Breast epithelium (tissue), 4 donors: ENCODE measurements at regions not wholly inside any gene's neighbourhood (a gene's known extent, or its start where the extent isn't known, plus 50 kb on each side); places are given as distances from the start of the nearest gene placed in this dataset.

Experiments
- DNase-seq, 2 donors: peaks; one replicate each; pipeline ENCODE4 v3.0.0-alpha.2; 2019; ENCODE audit warnings: low spot score in 2 of 2
- H3K27ac ChIP-seq, 2 donors: fragments of 200-600 bp; sonication (generic) in 1 of 2; one replicate each; pipeline ENCODE4 v1.5.1; 2016 to 2019; ENCODE audit warnings: mild to moderate bottlenecking in 1 of 2
- H3K27me3 ChIP-seq, 2 donors: fragments of 200-600 bp; sonication (generic) in 1 of 2; one replicate each; pipeline versions ENCODE4 v1.5.1 to v1.6.0; 2017 to 2019; ENCODE audit warnings: control low read depth in 1 of 2, mild to moderate bottlenecking in 1 of 2
- H3K36me3 ChIP-seq: fragments of 200-600 bp; one replicate; pipeline ENCODE4 v1.5.1; 2019
- H3K4me1 ChIP-seq, 2 donors: fragments of 200-600 bp; sonication (generic); one replicate each; pipeline ENCODE4 v1.5.1; 2016 to 2019; ENCODE audit warnings: control low read depth in 1 of 2
- H3K4me3 ChIP-seq, 3 donors: fragments of 200-600 bp; sonication (generic); 1 replicate in 2 of 3; 2 replicates in 1 of 3; pipeline ENCODE4 v1.5.1; 2016 to 2019; ENCODE audit warnings: mild to moderate bottlenecking in 3 of 3, moderate library complexity in 2 of 3
- H3K9me3 ChIP-seq, 2 donors: fragments of 200-600 bp; sonication (generic) in 1 of 2; one replicate each; pipeline ENCODE4 v1.5.1; 2016 to 2019; ENCODE audit warnings: control low read depth in 1 of 2
- CTCF ChIP-seq, 3 donors: fragments of 450-650 bp; IDR thresholded peaks; one replicate each; pipeline ENCODE4 v1.5.1; 2016 to 2017; ENCODE audit warnings: antibody characterized with exemption in 3 of 3, mild to moderate bottlenecking in 3 of 3, moderate library complexity in 3 of 3
- POLR2A ChIP-seq: fragments of 450-650 bp; IDR thresholded peaks from one replicate; pipeline ENCODE4 v1.6.1; 2016; ENCODE audit warnings: antibody characterized with exemption, mild to moderate bottlenecking, moderate library complexity
- POLR2AphosphoS5 ChIP-seq, 3 donors: sonication (generic); formaldehyde crosslinking; IDR thresholded peaks; one replicate each; pipeline ENCODE4 v1.6.1; 2017; ENCODE audit warnings: antibody characterized with exemption in 3 of 3
- intact Hi-C: fragments of 100-400 bp; cut with DNase I; formaldehyde crosslinking; loops from one replicate; pipeline ENCODE4 v1.15.1; 2023; ENCODE audit warnings: low total_unique reads

DNA sequence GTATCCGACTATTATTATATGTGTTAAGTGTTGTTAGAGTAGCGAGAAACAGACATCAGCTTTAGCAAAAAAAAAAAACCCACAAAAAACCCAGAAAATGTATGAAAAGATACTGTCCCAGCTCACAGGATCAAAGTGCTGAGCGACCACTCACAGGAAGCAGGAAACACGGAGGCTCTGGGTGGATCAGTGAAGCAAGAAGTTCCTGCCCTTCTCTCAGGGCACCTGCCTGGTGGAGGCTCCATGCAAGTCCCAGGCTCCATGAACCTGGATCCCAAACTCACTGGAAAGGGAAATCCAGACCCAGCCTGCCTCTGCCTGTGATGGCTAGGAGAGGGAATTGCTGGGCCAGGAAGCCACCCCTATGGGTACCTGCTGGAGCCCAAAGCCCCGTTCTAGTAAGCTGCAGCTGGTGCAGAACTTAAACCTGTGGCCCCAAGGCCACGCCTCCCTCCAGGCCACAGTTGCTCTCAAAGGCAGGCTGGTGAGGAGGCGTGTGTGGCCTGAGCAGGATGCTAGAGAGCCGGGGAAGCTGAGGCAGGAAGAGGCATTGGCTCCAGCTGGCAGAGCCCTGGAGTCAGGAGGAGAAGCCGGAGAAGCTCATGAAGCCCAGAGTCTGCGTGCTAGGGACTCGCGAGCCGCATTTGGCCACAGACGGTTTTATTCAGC, 63.5 kb upstream of the TAF1B start:
- peak in 1 of 2 donors; percentile 50 for DNase-seq
- TF ChIP-seq CTCF (IDR thresholded peaks at IDR 0.05) (no peak), POLR2A (no peak), POLR2AphosphoS5 (IDR thresholded peaks at IDR 0.05) (no peak)
- intact Hi-C loops: no loop called here

DNA sequence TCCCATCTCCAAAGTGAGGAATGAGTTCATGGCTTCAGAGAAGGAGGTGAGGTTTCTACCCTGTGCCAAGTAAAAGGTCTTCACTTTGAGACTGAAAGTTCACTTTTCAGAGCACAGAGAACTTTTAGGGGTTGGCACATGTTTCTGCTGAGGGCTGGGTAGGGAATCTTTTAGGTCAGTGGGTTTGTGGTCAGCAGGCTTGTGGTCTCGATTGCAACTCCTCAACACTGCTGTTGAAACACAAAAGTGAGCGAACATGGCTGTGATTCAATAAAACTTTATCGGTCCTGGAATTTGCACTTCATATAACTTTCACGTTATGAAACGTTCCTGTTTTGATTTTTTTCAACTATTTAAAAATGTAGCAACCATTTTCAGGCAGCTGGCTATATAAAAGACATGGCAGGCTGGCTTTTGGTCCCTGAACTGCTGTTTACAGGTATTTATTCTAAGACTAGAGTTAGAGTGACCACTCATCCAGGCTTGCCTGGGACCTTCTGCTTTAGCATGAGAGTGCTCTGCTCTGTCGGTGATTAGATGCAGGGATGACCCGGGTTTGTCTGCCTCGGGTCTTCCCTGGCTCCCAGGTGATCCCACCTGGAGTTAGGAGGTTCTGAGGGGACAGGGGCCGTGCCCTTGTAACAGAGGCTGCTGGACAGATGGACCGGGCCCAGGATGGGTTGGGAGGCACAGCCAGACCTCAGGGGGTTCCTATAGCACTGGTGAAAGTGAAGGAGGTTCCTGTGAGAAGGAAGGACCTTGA, 62.7 kb upstream of the TAF1B start:
- no peak for TF ChIP-seq CTCF (IDR thresholded peaks at IDR 0.05)
- no peak for TF ChIP-seq POLR2AphosphoS5 (IDR thresholded peaks at IDR 0.05)
- TF ChIP-seq POLR2A: no peak
- H3K4me3 ChIP-seq: no peak overlapping the region
- peaks cover 0 to 6% of the 10 kb centered on the region in 2 donors for H3K4me1 ChIP-seq
- intact Hi-C loops: no loop called here
- peak overlapping the region in 1 of 2 donors; percentile 52 for H3K27ac ChIP-seq
- no peaks in the 10 kb centered on the region for H3K36me3 ChIP-seq
- peak in 1 of 2 donors; percentile 40 for DNase-seq
- H3K9me3 ChIP-seq: no peaks in the 10 kb centered on the region
- no peaks in the 10 kb centered on the region for H3K27me3 ChIP-seq

More for the DNA sequence above, 63.5 kb upstream of the TAF1B start:
- H3K27me3 ChIP-seq: no peaks in the 10 kb centered on the region
- H3K4me1 ChIP-seq: peaks cover 0 to 6% of the 10 kb centered on the region in 2 donors
- no peak overlapping the region for H3K4me3 ChIP-seq
- no peaks in the 10 kb centered on the region for H3K36me3 ChIP-seq
- no peaks in the 10 kb centered on the region for H3K9me3 ChIP-seq
- H3K27ac ChIP-seq: no peak overlapping the region

DNA sequence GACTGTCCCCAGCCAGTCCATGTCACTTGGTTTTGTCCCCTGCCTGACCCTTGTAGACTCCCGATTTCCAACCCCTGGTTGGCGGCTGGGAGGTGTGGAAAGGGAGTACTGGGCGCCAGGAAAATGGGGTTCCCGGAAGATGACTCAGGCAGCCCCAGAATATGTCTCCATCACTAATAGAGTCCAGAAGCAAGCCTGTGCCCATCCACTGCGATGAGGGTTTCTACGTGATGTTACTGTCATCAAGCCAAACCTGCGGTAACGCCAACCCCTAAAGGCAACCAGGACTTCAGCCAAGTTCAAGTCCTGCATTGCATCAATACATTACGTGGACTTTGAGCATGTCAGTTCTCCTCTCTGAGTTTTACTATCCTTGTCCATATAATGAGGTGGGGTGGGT, 62.0 kb upstream of the TAF1B start:
- Histone ChIP-seq H3K4me3 (no peak overlapping the region), H3K36me3 (no peaks in the 10 kb centered on the region), H3K9me3 (no peaks in the 10 kb centered on the region), H3K4me1 (peaks cover 0 to 6% of the 10 kb centered on the region in 2 donors), H3K27me3 (no peaks in the 10 kb centered on the region), H3K27ac (peak overlapping the region in 1 of 2 donors; percentile 52)
- intact Hi-C loops: no loop called here
- no peak for TF ChIP-seq POLR2A
- no peak for TF ChIP-seq CTCF (IDR thresholded peaks at IDR 0.05)
- peak in 2 of 3 donors; percentile 42 to 62 for TF ChIP-seq POLR2AphosphoS5 (IDR thresholded peaks at IDR 0.05)
- DNase-seq: peak; percentile 80

DNA sequence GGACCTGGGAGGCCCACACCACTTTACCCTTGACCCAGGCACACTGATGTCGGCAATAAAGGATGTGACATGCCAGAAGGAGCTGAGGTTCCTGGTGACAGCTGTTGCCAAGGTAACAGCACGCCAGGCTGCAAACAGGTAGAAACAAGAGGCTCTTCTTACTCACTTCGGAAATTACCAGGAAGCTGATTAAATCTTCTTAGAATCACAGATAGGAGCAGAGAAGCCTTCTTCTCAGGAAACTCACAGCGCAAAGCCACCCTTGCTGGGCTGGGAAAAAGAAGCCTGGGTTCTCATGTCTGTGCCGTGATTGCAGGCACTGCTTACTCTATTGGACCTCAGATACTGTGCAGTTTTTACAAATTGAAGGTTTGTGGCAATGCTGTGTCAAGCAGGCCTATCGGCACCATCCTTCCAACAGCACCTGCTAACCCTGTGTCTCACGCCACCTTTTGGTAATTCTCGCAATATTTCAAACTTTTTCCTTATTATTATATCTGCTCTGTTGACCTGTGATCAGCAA, 61.0 kb upstream of the TAF1B start:
- DNase-seq: peak; percentile 56 to 60
- peak overlapping the region in 1 of 2 donors; percentile 52 for H3K27ac ChIP-seq
- TF ChIP-seq CTCF (IDR thresholded peaks at IDR 0.05): no peak
- no peak for TF ChIP-seq POLR2AphosphoS5 (IDR thresholded peaks at IDR 0.05)
- no peak for TF ChIP-seq POLR2A

GRCh38 chr2:9789371-9789770, 53.9 kb upstream of the TAF1B start:
- H3K27me3 ChIP-seq: no peaks in the 10 kb centered on the region
- no peak overlapping the region for H3K27ac ChIP-seq
- peaks cover 0 to 3% of the 10 kb centered on the region in 2 donors for H3K9me3 ChIP-seq
- H3K4me1 ChIP-seq: no peaks in the 10 kb centered on the region
- intact Hi-C loops: no loop called here
- peak in 1 of 2 donors; percentile 42 for DNase-seq
- no peak overlapping the region for H3K4me3 ChIP-seq
- H3K36me3 ChIP-seq: no peaks in the 10 kb centered on the region
- no peak for TF ChIP-seq POLR2AphosphoS5 (IDR thresholded peaks at IDR 0.05)
- TF ChIP-seq POLR2A: no peak
- no peak for TF ChIP-seq CTCF (IDR thresholded peaks at IDR 0.05)

More for the DNA sequence above, 61.0 kb upstream of the TAF1B start:
- H3K27me3 ChIP-seq: no peaks in the 10 kb centered on the region
- H3K36me3 ChIP-seq: no peaks in the 10 kb centered on the region
- no peak overlapping the region for H3K4me3 ChIP-seq
- peaks cover 0 to 6% of the 10 kb centered on the region in 2 donors for H3K4me1 ChIP-seq
- no peaks in the 10 kb centered on the region for H3K9me3 ChIP-seq
- intact Hi-C loops: no loop called here
